ENCODE measurements at regions not wholly inside any gene's neighbourhood (a gene's known extent, or its start where the extent isn't known, plus 50 kb on each side); places are given as distances from the start of the nearest gene placed in this dataset.

DNA sequence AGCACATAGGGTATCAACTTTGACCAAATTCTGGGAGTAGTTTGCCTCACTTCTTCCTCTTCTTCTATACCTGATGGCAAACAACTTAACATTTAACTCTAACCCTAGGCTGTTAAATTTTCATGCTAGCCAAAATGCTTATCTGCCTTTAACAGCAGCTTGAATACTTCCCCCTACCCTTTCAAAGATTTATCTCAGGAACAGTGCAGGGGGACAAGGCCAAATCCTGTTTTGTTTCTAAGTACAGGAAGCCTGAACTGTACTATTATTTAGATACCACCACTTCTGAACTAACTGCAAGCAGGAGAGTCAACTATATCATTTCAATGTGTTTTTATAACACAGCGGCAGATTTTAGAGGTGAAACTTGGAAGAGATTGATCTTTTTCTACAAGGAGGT is 104.0 kb upstream of the CNTN6 start:
- H3K9ac ChIP-seq (ENCODE audit: low read depth, low read length) = no peak overlapping the region
- DNase-seq (no peak), ATAC-seq (ENCODE audit: insufficient read depth, low read depth) (no peak)
- H2AFZ ChIP-seq (ENCODE audit: low read depth, low read length) = no peak overlapping the region
- no peaks in the 10 kb centered on the region for H3K79me2 ChIP-seq (ENCODE audit: insufficient read depth, low read length)
- no peaks in the 10 kb centered on the region for H3K4me1 ChIP-seq (ENCODE audit: insufficient read depth, low read length)
- H3K4me2 ChIP-seq (ENCODE audit: insufficient read depth, low read length) = no peak overlapping the region
- H3K9me3 ChIP-seq (ENCODE audit: insufficient read depth, low read length, severe bottlenecking) = peaks cover 4% of the 10 kb centered on the region
- H3K27ac ChIP-seq (ENCODE audit: low read length) = no peak overlapping the region
- no peak overlapping the region for H3K4me3 ChIP-seq (ENCODE audit: low read depth in 1 of 2, low read length in 2 of 2)
- TF ChIP-seq, protein P1, sequence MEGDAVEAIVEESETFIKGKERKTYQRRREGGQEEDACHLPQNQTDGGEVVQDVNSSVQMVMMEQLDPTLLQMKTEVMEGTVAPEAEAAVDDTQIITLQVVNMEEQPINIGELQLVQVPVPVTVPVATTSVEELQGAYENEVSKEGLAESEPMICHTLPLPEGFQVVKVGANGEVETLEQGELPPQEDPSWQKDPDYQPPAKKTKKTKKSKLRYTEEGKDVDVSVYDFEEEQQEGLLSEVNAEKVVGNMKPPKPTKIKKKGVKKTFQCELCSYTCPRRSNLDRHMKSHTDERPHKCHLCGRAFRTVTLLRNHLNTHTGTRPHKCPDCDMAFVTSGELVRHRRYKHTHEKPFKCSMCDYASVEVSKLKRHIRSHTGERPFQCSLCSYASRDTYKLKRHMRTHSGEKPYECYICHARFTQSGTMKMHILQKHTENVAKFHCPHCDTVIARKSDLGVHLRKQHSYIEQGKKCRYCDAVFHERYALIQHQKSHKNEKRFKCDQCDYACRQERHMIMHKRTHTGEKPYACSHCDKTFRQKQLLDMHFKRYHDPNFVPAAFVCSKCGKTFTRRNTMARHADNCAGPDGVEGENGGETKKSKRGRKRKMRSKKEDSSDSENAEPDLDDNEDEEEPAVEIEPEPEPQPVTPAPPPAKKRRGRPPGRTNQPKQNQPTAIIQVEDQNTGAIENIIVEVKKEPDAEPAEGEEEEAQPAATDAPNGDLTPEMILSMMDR (IDR thresholded peaks at IDR 0.05; ENCODE audit: borderline replicate concordance, extremely low read depth, low read length, poor library complexity, severe bottlenecking) = no peak
- no peak for TF ChIP-seq EZH2 (IDR thresholded peaks at IDR 0.05; ENCODE audit: borderline replicate concordance, low read depth, low read length, severe bottlenecking)
- no peaks in the 10 kb centered on the region for H4K20me1 ChIP-seq (ENCODE audit: insufficient read depth, low read length)
- H3K36me3 ChIP-seq (ENCODE audit: insufficient read depth, low read length) = no peaks in the 10 kb centered on the region
- no peaks in the 10 kb centered on the region for H3K27me3 ChIP-seq (ENCODE audit: insufficient read depth, low read length, poor library complexity)

- Histone ChIP-seq H3K4me2 (ENCODE audit: insufficient read depth, low read length) (no peak overlapping the region), H3K4me1 (ENCODE audit: insufficient read depth, low read length) (no peaks in the 10 kb centered on the region), H3K36me3 (ENCODE audit: insufficient read depth, low read length) (no peaks in the 10 kb centered on the region), H3K27me3 (ENCODE audit: insufficient read depth, low read length, poor library complexity) (no peaks in the 10 kb centered on the region), H3K27ac (ENCODE audit: low read length) (no peak overlapping the region), H4K20me1 (ENCODE audit: insufficient read depth, low read length) (no peaks in the 10 kb centered on the region), H3K9ac (ENCODE audit: low read depth, low read length) (no peak overlapping the region), H2AFZ (ENCODE audit: low read depth, low read length) (no peak overlapping the region), H3K9me3 (ENCODE audit: insufficient read depth, low read length, severe bottlenecking) (peaks cover 4% of the 10 kb centered on the region), H3K79me2 (ENCODE audit: insufficient read depth, low read length) (no peaks in the 10 kb centered on the region), H3K4me3 (ENCODE audit: low read depth in 1 of 2, low read length in 2 of 2) (no peak overlapping the region)
- TF ChIP-seq, protein P1 (IDR thresholded peaks at IDR 0.05; ENCODE audit: borderline replicate concordance, extremely low read depth, low read length, poor library complexity, severe bottlenecking) = no peak
- no peak for TF ChIP-seq EZH2 (IDR thresholded peaks at IDR 0.05; ENCODE audit: borderline replicate concordance, low read depth, low read length, severe bottlenecking)
- DNase-seq = no peak
- no peak for ATAC-seq (ENCODE audit: insufficient read depth, low read depth)
Observed at GRCh38 chr3:992871-993270, 100.0 kb upstream of the CNTN6 start.

DNA sequence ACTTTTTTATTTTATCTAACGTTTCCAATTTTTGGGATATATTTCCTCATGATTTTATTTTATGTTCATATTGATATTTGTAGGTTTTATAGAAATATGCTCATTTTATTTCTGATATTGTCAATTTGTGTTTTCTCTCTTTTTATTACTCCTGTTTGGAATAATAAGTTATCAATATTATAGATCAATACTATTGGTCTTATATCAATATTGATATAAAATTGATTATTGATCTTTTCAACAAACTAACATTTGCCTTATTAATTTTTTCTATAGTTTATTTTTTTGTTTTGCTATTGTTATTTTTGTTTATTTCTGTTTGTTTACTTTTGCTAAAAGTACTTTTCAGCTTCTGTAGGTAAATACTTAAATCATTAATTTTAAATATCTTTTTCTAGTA is 90.8 kb upstream of the CNTN6 start:
- Histone ChIP-seq H3K9me3 (ENCODE audit: insufficient read depth, low read length, severe bottlenecking) (no peaks in the 10 kb centered on the region), H4K20me1 (ENCODE audit: insufficient read depth, low read length) (no peaks in the 10 kb centered on the region), H3K4me3 (ENCODE audit: low read depth in 1 of 2, low read length in 2 of 2) (no peak overlapping the region), H3K27ac (ENCODE audit: low read length) (no peak overlapping the region), H3K79me2 (ENCODE audit: insufficient read depth, low read length) (no peaks in the 10 kb centered on the region), H3K4me2 (ENCODE audit: insufficient read depth, low read length) (no peak overlapping the region), H3K9ac (ENCODE audit: low read depth, low read length) (no peak overlapping the region), H3K27me3 (ENCODE audit: insufficient read depth, low read length, poor library complexity) (no peaks in the 10 kb centered on the region), H3K4me1 (ENCODE audit: insufficient read depth, low read length) (no peaks in the 10 kb centered on the region), H3K36me3 (ENCODE audit: insufficient read depth, low read length) (no peaks in the 10 kb centered on the region), H2AFZ (ENCODE audit: low read depth, low read length) (no peak overlapping the region)
- ATAC-seq (ENCODE audit: insufficient read depth, low read depth) (no peak), DNase-seq (no peak)
- no peak for TF ChIP-seq EZH2 (IDR thresholded peaks at IDR 0.05; ENCODE audit: borderline replicate concordance, low read depth, low read length, severe bottlenecking)
- TF ChIP-seq, protein P1 (IDR thresholded peaks at IDR 0.05; ENCODE audit: borderline replicate concordance, extremely low read depth, low read length, poor library complexity, severe bottlenecking) = no peak

- TF ChIP-seq, protein P1 (IDR thresholded peaks at IDR 0.05; ENCODE audit: borderline replicate concordance, extremely low read depth, low read length, poor library complexity, severe bottlenecking) = no peak
- TF ChIP-seq EZH2 (IDR thresholded peaks at IDR 0.05; ENCODE audit: borderline replicate concordance, low read depth, low read length, severe bottlenecking) = no peak
- no peak overlapping the region for H3K27ac ChIP-seq (ENCODE audit: low read length)
Observed at GRCh38 chr3:1007866-1008265, 85.0 kb upstream of the CNTN6 start.

More at GRCh38 chr3:1007866-1008265, 85.0 kb upstream of the CNTN6 start:
- Histone ChIP-seq H3K4me1 (ENCODE audit: insufficient read depth, low read length) (no peaks in the 10 kb centered on the region), H3K4me2 (ENCODE audit: insufficient read depth, low read length) (no peak overlapping the region), H3K9me3 (ENCODE audit: insufficient read depth, low read length, severe bottlenecking) (no peaks in the 10 kb centered on the region), H3K36me3 (ENCODE audit: insufficient read depth, low read length) (no peaks in the 10 kb centered on the region), H4K20me1 (ENCODE audit: insufficient read depth, low read length) (no peaks in the 10 kb centered on the region), H3K4me3 (ENCODE audit: low read depth in 1 of 2, low read length in 2 of 2) (no peak overlapping the region), H3K27me3 (ENCODE audit: insufficient read depth, low read length, poor library complexity) (no peaks in the 10 kb centered on the region), H3K79me2 (ENCODE audit: insufficient read depth, low read length) (no peaks in the 10 kb centered on the region), H2AFZ (ENCODE audit: low read depth, low read length) (no peak overlapping the region), H3K9ac (ENCODE audit: low read depth, low read length) (no peak overlapping the region)
- ATAC-seq (ENCODE audit: insufficient read depth, low read depth) (no peak), DNase-seq (no peak)
